GM21360 (cell line): ENCODE measurements at regions not wholly inside any gene's neighbourhood (a gene's known extent, or its start where the extent isn't known, plus 50 kb on each side); places are given as distances from the start of the nearest gene placed in this dataset.

Experiments
- ATAC-seq: cut with Tn5 transposase; IDR thresholded peaks from one replicate; pipeline ENCODE4 v1.9.1; 2021; ENCODE audit warnings: mild to moderate bottlenecking, moderate library complexity; ENCODE audit not compliant: unreplicated experiment

- ATAC-seq, result no peak
These were observed 396.1 kb downstream of the BRD1 start for GRCh38 chr22:49431551-49431950.

GRCh38 chr22:49429066-49429465 is 398.6 kb downstream of the BRD1 start:
- no peak for ATAC-seq

GRCh38 chr22:49427941-49428340 is 399.7 kb downstream of the BRD1 start:
- no peak for ATAC-seq

- no peak for ATAC-seq
These were observed 400.3 kb downstream of the BRD1 start for GRCh38 chr22:49427341-49427740.

- no peak for ATAC-seq
These were observed 400.9 kb downstream of the BRD1 start for GRCh38 chr22:49426618-49427266.

- ATAC-seq, result no peak
These were observed 401.6 kb downstream of the BRD1 start for GRCh38 chr22:49426098-49426497.

DNA sequence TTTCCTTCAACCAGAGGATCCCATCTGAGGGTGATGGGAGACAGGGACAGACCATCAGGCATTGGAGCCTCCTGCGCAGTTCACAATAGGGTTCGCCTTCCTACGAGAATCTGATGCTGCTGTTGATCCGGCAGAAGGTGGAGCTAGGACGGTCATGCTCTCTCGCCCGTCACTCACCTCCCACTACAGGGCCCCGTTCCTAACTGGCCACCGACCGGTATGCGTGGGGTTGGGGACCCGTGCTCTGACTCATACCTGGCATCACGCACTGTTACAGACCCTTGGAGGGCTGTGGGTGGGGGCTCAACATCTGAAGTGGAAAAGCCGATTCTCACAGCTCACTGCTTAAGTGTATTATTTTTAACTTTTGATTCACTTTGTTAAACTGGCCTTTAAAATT is 402.3 kb downstream of the BRD1 start:
- ATAC-seq, result no peak

- no peak for ATAC-seq
These were observed 402.8 kb downstream of the BRD1 start for GRCh38 chr22:49424893-49425270.

DNA sequence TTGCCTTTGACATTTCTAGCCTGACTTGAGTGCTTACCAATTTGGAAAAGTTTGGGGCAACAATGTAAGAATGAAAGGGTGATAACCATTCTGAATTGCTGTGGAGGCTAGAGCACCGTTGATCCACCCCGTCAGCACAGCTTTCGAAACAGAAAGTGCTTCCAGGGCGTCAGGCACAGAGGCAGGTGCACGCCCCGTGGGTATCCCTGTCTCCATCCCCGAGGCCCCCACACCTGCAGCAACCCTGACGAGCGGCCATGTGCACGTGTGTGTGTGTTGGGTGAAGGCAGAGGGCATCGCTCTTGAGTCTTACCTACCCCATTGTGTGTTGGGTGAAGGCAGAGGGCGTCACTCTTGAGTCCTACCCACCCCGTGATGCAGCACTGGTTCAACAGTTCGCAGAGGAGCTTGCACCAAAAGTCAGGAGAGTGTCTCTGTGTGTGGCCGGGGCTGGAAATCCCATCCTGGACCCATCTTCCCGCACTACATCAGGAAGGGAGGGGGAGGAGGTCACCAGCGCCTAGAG is 404.5 kb downstream of the BRD1 start:
- no peak for ATAC-seq

- no peak for ATAC-seq
These were observed 405.0 kb downstream of the BRD1 start for GRCh38 chr22:49422701-49423100.

DNA sequence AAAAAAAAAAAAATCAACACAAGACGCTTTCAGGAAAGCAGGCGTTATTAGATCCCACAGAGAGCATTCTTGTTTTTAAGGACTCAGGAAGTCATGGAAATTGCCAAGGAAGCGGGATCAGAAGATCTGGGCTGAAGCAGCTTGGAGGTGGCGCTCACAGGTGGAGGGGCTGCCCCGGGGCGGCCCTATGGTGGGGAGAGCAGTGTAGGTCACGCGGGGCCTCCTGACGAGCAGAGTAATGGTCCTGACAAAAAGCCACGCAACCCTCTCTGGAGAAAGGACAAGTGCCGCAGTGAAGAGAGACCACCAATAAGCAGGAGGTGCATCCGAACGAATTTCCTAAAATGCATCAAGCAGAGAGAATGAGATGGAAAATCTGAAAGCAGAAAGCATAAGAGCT is 407.0 kb downstream of the BRD1 start:
- ATAC-seq, result no peak

- ATAC-seq, result no peak
These were observed 408.0 kb downstream of the BRD1 start for GRCh38 chr22:49419661-49420060.

- ATAC-seq, result no peak
These were observed 408.7 kb downstream of the BRD1 start for GRCh38 chr22:49418943-49419342.

- no peak for ATAC-seq
These were observed 409.3 kb downstream of the BRD1 start for GRCh38 chr22:49418341-49418894.

DNA sequence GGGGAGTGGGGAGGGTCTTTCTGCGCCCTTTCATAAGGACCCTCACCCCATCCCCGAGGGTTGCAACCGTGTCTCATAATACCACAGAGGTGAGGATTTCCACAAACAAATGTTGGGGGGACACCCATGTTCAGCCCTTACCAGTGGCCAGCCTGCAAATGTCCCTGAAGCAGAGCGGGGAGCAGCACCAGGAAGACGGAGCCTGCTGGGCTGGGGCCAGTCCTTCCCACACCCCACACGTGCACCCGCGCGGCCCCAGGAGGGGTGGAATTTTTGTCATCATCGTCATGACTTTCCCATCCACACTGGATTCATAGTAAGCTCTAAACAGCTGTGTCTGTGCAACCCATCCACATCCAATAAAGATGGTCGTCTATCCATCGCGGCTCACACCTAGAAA is 409.8 kb downstream of the BRD1 start:
- no peak for ATAC-seq

- ATAC-seq, result no peak
These were observed 410.3 kb downstream of the BRD1 start for GRCh38 chr22:49417326-49417725.

DNA sequence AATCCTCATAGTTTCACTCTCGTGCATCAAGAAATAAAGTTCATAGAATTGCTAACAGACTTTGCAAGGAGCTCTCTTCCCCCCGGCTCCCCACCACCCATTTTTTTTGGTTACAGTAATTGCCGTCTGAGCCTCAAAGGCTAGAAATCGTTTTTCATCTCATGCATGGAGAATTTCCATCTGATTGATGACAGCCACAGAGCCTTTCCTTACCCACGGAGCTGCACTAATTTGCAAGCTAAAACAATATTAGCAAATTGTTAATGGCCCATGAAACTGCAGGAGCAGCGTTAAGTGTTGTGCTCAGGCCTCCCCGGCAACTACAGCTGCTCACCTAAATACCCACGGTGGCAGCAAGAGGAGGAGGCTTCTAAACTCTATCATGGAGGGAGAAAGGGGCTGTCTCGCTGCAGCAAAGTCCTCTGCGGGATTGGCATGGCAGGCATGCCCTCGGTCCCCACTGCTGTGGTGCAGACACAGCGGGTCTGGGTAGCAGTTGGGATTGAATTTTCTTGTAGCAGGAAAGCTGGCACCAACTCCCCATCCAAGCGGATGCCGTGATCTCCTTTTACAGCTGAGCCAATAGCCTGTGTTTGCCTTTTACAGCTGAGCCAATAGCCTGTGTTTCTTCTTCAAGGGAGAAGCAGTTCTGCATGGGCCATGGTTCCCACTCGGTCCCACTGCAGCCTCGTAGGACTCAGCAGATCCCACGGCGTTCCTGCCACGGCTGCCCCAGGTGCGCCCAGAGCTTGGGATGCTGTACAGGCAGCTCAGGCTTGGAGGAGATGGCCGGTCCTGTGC is 412.3 kb downstream of the BRD1 start:
- no peak for ATAC-seq

GRCh38 chr22:49413551-49413950 is 414.1 kb downstream of the BRD1 start:
- no peak for ATAC-seq

GRCh38 chr22:49413146-49413545 is 414.5 kb downstream of the BRD1 start:
- ATAC-seq, result no peak

- ATAC-seq, result no peak
These were observed 415.4 kb downstream of the BRD1 start for GRCh38 chr22:49412236-49412635.

DNA sequence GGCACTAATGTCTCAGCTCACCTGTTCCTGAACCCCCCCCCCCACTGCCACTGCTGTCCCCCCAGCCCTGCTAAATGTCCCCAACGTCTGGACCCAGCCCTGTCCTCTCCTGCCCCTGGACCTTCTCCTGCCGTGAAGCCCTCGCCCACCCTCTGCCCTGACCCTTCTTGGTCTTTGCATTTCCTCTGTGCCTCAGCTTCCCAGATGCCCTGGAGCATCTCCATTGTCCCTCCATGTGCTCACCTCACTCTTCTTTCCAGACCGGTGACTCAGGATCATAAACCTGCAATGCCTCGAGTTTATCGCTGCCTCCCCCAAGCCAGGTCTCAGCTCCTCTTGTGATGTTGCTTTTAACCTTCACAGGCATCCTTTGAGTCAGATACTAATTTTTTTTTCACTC is 416.4 kb downstream of the BRD1 start:
- ATAC-seq, result no peak
